ENCODE measurements at regions not wholly inside any gene's neighbourhood (a gene's known extent, or its start where the extent isn't known, plus 50 kb on each side); places are given as distances from the start of the nearest gene placed in this dataset.

DNA sequence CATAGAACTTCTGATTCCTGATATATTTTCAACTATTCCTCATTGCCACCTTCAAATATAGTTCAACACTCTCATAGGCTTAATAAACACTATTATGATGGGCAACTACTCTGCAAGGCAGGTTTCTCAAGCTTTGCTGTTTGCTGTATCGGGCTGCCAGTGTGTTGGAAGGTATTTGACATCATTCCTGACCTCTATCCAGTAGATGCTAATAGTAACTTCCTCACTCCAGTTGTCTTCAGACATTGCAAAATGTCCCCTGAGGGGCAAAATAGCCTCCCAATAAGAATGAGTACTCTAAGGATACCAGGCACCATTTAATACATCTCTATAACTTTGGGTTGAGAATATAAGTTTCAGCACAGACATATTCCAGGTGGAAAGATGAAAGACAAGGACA is 147.5 kb upstream of the PFN2 start:
- no peaks in the 10 kb centered on the region for H3K27me3 ChIP-seq (replicated peaks in 1 of 2; ENCODE audit: control insufficient read depth in 2 of 2, insufficient read depth in 2 of 2, low read length in 1 of 2)
- no peaks in the 10 kb centered on the region for H4K20me1 ChIP-seq (ENCODE audit: control insufficient read depth, insufficient read depth)
- no peaks in the 10 kb centered on the region for H3K36me3 ChIP-seq (ENCODE audit: control insufficient read depth in 2 of 2, insufficient read depth in 2 of 2, low read length in 1 of 2)
- ChIA-PET POLR2A (no interaction called here), SMC1A (ENCODE audit: uncharacterized antibody, unreplicated experiment) (interaction anchor here (0.6 kb wide), 1 partner anchor 130 kb away, joined by 3 read pairs; no protein-coding TSS in a partner anchor), RAD21 (ENCODE audit: unreplicated experiment) (no interaction called here), CTCF (no interaction called here)
- intact Hi-C loops (cut with micrococcal nuclease; ENCODE audit: unreplicated experiment) = loop anchor here (5.0 kb wide), 1 partner anchor 146 kb away; the partner anchor contains the start of gene PFN2
- peaks cover 27% of the 10 kb centered on the region for H3K4me1 ChIP-seq (ENCODE audit: control insufficient read depth, insufficient read depth, low read length)
- no peaks in the 10 kb centered on the region for H3K79me2 ChIP-seq (ENCODE audit: control insufficient read depth, insufficient read depth, low read length)
- H2AFZ ChIP-seq (ENCODE audit: control insufficient read depth, low read depth, low read length) = no peak overlapping the region
- FAIRE-seq (no peak), DNase-seq (ENCODE audit: low read depth, low spot score) (no peak), ATAC-seq (no peak)
- WGBS (ENCODE audit: insufficient coverage, insufficient replicate concordance, low lambda C conversion rate, missing lambda C conversion rate) = 15% methylated on average over 1 of the region's 1 CpG
- no TSS peak for BruUV-seq (replicated peaks)
- no peak overlapping the region for H3K4me3 ChIP-seq
- no peak overlapping the region for H3K4me2 ChIP-seq (ENCODE audit: control insufficient read depth, insufficient read depth)
- no peak overlapping the region for H3K27ac ChIP-seq (ENCODE audit: control insufficient read depth, insufficient read depth)
- no peaks in the 10 kb centered on the region; the same call in 2 of the 3 replicates for H3K9me3 ChIP-seq (replicated peaks; ENCODE audit: control insufficient read depth, insufficient read depth, low read length)
- H3K9ac ChIP-seq (ENCODE audit: control insufficient read depth, insufficient read depth, low read length) = no peak overlapping the region
- in situ Hi-C loops (cut with MboI) = no loop called here
- TF ChIP-seq NFIC (IDR thresholded peaks at IDR 0.05; ENCODE audit: low read depth, low read length) (no peak), MEF2B (IDR thresholded peaks at IDR 0.05; ENCODE audit: partially characterized antibody, poor library complexity, severe bottlenecking) (no peak), WRNIP1 (IDR thresholded peaks at IDR 0.05; ENCODE audit: borderline replicate concordance, low read depth, low read length) (no peak), SMAD5 (IDR thresholded peaks at IDR 0.05; ENCODE audit: low read depth) (no peak), NR2F1 (conservative IDR thresholded peaks at IDR 0.05) (no peak), YY1 (IDR thresholded peaks at IDR 0.05; ENCODE audit: low read depth, low read length) (no peak), KAT2A (conservative IDR thresholded peaks at IDR 0.05; ENCODE audit: control insufficient read depth, low read depth, low read length) (no peak), POU2F2 (IDR thresholded peaks at IDR 0.05; ENCODE audit: borderline replicate concordance, low read depth, low read length) (no peak), TBL1XR1 (IDR thresholded peaks at IDR 0.05; ENCODE audit: low read depth, low read length) (no peak), MTA2 (IDR thresholded peaks at IDR 0.05; ENCODE audit: low read depth) (no peak)
- TF ChIP-seq, protein P1, sequence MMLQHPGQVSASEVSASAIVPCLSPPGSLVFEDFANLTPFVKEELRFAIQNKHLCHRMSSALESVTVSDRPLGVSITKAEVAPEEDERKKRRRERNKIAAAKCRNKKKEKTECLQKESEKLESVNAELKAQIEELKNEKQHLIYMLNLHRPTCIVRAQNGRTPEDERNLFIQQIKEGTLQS (IDR thresholded peaks at IDR 0.05; ENCODE audit: borderline replicate concordance, extremely low read depth, low read depth, low read length) = no peak
- TF ChIP-seq, protein P2, sequence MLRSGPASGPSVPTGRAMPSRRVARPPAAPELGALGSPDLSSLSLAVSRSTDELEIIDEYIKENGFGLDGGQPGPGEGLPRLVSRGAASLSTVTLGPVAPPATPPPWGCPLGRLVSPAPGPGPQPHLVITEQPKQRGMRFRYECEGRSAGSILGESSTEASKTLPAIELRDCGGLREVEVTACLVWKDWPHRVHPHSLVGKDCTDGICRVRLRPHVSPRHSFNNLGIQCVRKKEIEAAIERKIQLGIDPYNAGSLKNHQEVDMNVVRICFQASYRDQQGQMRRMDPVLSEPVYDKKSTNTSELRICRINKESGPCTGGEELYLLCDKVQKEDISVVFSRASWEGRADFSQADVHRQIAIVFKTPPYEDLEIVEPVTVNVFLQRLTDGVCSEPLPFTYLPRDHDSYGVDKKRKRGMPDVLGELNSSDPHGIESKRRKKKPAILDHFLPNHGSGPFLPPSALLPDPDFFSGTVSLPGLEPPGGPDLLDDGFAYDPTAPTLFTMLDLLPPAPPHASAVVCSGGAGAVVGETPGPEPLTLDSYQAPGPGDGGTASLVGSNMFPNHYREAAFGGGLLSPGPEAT (IDR thresholded peaks at IDR 0.05; ENCODE audit: low read depth) = no peak
- TF ChIP-seq, protein P3, sequence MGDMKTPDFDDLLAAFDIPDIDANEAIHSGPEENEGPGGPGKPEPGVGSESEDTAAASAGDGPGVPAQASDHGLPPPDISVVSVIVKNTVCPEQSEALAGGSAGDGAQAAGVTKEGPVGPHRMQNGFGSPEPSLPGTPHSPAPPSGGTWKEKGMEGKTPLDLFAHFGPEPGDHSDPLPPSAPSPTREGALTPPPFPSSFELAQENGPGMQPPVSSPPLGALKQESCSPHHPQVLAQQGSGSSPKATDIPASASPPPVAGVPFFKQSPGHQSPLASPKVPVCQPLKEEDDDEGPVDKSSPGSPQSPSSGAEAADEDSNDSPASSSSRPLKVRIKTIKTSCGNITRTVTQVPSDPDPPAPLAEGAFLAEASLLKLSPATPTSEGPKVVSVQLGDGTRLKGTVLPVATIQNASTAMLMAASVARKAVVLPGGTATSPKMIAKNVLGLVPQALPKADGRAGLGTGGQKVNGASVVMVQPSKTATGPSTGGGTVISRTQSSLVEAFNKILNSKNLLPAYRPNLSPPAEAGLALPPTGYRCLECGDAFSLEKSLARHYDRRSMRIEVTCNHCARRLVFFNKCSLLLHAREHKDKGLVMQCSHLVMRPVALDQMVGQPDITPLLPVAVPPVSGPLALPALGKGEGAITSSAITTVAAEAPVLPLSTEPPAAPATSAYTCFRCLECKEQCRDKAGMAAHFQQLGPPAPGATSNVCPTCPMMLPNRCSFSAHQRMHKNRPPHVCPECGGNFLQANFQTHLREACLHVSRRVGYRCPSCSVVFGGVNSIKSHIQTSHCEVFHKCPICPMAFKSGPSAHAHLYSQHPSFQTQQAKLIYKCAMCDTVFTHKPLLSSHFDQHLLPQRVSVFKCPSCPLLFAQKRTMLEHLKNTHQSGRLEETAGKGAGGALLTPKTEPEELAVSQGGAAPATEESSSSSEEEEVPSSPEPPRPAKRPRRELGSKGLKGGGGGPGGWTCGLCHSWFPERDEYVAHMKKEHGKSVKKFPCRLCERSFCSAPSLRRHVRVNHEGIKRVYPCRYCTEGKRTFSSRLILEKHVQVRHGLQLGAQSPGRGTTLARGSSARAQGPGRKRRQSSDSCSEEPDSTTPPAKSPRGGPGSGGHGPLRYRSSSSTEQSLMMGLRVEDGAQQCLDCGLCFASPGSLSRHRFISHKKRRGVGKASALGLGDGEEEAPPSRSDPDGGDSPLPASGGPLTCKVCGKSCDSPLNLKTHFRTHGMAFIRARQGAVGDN (IDR thresholded peaks at IDR 0.05) = no peak
- TF ChIP-seq, protein P4, sequence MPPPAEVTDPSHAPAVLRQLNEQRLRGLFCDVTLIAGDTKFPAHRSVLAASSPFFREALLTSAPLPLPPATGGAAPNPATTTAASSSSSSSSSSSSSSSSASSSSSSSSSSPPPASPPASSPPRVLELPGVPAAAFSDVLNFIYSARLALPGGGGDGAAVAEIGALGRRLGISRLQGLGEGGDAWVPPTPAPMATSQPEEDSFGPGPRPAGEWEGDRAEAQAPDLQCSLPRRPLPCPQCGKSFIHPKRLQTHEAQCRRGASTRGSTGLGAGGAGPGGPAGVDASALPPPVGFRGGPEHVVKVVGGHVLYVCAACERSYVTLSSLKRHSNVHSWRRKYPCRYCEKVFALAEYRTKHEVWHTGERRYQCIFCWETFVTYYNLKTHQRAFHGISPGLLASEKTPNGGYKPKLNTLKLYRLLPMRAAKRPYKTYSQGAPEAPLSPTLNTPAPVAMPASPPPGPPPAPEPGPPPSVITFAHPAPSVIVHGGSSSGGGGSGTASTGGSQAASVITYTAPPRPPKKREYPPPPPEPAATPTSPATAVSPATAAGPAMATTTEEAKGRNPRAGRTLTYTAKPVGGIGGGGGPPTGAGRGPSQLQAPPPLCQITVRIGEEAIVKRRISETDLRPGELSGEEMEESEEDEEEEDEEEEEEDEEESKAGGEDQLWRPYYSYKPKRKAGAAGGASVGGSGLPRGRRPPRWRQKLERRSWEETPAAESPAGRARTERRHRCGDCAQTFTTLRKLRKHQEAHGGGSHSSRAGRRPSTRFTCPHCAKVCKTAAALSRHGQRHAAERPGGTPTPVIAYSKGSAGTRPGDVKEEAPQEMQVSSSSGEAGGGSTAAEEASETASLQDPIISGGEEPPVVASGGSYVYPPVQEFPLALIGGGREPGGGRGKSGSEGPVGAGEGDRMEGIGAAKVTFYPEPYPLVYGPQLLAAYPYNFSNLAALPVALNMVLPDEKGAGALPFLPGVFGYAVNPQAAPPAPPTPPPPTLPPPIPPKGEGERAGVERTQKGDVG (CRISPR knock-in tag; IDR thresholded peaks at IDR 0.05) = no peak
- TF ChIP-seq, protein P5, sequence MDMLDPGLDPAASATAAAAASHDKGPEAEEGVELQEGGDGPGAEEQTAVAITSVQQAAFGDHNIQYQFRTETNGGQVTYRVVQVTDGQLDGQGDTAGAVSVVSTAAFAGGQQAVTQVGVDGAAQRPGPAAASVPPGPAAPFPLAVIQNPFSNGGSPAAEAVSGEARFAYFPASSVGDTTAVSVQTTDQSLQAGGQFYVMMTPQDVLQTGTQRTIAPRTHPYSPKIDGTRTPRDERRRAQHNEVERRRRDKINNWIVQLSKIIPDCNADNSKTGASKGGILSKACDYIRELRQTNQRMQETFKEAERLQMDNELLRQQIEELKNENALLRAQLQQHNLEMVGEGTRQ (IDR thresholded peaks at IDR 0.05; ENCODE audit: borderline replicate concordance, low read depth, low read length) = no peak
